GM18520 (cell line): ENCODE measurements at regions not wholly inside any gene's neighbourhood (a gene's known extent, or its start where the extent isn't known, plus 50 kb on each side); places are given as distances from the start of the nearest gene placed in this dataset.

Experiments
- ATAC-seq: cut with Tn5 transposase; IDR thresholded peaks from one replicate; pipeline ENCODE4 v1.9.1; 2021; ENCODE audit not compliant: unreplicated experiment

DNA sequence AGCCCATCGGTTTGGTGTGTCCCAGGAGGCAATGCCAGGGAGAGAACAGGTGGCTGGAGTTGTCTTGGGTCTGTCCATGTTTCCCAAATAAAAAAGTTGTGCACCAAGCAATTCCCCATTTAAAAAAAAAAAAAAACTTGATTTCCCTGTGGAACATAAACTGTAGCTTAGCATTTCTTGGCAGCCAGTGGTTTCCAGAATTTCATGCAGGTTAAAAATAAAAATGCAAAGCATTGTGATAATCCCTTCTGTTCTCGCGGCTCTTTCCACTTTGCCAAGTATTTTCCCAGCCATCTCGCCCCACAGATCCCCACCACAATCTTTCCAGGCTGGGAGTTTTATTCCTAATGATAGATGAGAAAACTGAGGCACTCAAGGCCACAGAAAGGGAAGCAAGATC, 51.4 kb upstream of the MSX1 start:
- no peak for ATAC-seq

DNA sequence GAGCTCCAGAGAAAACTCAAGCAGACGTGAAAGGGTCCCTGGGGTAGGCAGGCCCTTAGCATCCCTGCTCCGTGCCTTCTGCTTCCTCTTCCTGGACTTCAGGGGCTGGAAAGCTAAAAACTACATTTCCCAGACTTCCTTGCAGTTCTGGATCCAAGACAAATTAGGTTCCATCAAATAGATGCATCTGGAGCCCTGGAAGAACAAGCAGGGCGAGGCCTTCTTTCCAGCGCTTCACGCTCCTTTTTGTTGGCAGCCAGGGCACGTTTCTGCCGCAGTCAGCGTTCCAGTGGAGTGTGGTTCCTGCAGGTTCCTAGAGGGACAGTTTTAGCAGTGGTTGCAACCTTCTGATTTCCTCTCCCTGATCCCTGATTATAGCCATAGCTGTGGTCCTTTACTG, 53.6 kb upstream of the MSX1 start:
- no peak for ATAC-seq

DNA sequence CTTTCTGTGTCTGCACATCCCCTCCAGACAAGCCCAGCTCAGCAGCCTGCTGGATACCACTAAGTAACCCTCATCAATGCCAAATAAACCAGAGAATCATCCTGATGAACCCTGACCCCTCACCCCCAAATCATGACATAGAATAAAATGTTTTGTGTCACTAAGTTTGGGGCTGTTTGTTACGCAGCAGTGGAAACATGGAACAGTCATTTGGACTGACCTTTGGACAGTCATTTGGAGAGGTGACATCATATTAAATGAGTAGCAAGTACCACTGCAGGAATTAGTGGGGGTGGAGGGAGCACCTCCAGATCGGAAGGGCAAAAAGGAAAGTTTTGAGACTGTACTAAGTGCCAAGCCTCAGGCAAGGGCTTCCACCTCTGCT, 55.6 kb upstream of the MSX1 start:
- no peak for ATAC-seq

GRCh38 chr4:4803216-4803911, 56.1 kb upstream of the MSX1 start:
- ATAC-seq, result no peak

- ATAC-seq, result no peak
These were observed 58.6 kb upstream of the MSX1 start for GRCh38 chr4:4800646-4801408.

DNA sequence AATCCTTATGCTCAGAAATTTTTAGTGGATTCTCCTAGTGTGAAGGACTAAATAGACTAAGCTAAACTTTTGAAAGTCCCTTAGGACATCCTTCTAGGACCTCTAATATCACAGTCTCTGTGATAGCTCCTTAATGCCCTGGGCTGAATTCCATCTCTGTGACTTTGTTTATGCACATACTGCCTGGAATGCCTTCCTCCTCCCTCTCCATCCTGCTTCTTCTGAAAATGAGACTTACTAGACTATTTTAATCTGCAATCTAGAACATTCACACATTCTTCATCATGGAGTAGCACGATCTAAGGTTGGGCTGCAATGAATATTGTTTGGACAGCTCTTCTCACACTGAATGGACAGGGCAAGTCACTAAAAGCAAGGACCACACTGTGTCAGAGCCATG, 65.0 kb upstream of the MSX1 start:
- ATAC-seq, result no peak

- no peak for ATAC-seq
These were observed 67.0 kb upstream of the MSX1 start for GRCh38 chr4:4792466-4792865.

DNA sequence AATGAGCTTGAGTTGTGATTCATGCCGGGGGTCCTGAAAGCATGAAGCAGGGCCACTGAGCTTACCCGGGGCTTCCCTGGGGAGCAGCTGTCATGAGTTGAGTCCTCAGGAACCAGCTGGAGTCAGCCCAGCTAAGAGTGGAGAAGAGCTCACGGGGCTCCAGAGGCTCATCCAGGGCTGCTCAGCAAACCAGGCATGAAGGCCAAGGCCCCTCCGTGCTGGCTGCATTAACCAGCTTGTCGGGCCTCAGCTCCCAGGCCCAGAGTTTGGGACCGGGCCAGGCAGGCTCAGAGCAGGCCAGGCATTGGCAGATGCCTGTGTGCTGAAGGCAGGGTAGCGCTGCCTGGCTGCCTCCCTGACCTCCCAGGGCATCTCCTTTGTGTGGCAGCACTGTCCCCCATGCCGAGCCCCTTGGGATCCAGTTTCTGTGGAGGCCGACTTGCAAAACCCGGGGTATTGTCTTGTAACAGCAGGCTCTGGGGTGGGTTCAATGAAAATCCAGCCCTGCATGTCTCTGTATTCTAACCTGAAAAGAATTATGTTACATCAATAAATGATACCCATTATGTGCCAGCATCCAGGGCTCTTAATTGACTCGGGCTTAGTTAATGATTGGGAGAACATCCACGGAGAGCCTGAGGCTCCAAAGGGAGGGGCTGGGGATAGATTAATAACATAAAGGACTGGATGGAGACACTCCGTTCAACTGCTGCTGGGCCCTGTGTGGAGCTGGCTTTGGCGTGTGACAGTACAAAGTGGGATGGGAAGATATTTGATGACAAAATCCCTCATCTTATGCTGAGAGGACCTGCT, 68.0 kb upstream of the MSX1 start:
- ATAC-seq, result no peak

- no peak for ATAC-seq
These were observed 70.0 kb upstream of the MSX1 start for GRCh38 chr4:4789462-4789861.

- ATAC-seq, result no peak
These were observed 70.9 kb upstream of the MSX1 start for GRCh38 chr4:4788573-4788972.

GRCh38 chr4:4787421-4787820, 72.0 kb upstream of the MSX1 start:
- no peak for ATAC-seq

DNA sequence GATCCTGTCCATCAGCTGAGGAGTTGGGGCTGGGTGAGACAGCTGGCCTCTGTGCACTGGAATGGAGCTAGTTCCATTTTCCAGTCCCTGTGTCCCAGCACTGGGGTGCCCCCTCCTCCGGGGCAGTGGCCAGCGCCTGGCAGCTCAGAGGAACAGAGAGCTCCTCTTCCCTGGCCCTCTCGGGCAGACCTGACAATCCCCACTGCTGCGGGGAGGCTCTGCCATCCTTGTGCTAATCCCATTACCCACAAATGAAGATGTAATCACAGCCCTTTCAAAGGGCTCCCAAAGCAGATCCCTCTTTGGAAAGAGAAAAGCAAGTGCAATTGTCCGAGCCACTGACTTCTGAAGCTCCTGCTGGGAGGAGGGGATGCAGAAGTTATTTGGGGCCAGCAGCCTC, 75.1 kb upstream of the MSX1 start:
- ATAC-seq, result no peak

- ATAC-seq, result no peak
These were observed 75.6 kb upstream of the MSX1 start for GRCh38 chr4:4783847-4784246.

- ATAC-seq, result no peak
These were observed 76.5 kb upstream of the MSX1 start for GRCh38 chr4:4782969-4783368.

GRCh38 chr4:4781936-4782707, 77.3 kb upstream of the MSX1 start:
- no peak for ATAC-seq

- no peak for ATAC-seq
These were observed 78.7 kb upstream of the MSX1 start for GRCh38 chr4:4780729-4781244.

- no peak for ATAC-seq
These were observed 80.0 kb upstream of the MSX1 start for GRCh38 chr4:4779486-4779885.

GRCh38 chr4:4779054-4779453, 80.4 kb upstream of the MSX1 start:
- no peak for ATAC-seq

- no peak for ATAC-seq
These were observed 80.9 kb upstream of the MSX1 start for GRCh38 chr4:4778554-4778953.

GRCh38 chr4:4776934-4777333, 82.5 kb upstream of the MSX1 start:
- no peak for ATAC-seq

DNA sequence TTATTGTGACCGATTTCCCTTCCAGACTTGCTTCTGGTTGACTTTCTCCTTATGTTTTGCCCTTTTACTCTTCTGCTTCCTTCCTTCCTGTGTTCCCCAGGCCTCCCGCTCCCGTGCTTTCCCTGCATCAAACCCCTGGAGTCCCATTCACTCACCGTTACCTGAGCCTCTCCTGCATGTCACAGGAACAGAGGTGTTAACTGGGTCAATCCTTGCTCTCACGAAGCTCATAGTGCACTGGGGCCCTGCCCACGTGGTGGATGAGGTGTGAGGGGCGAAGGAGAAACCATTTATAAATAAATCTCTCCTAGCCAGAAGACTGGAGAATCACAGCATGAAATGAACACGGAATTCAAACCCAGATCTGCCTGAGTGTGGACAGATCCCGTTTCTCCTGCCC, 83.1 kb upstream of the MSX1 start:
- ATAC-seq, result no peak
